AG09319 (cell line): ENCODE measurements at regions not wholly inside any gene's neighbourhood (a gene's known extent, or its start where the extent isn't known, plus 50 kb on each side); places are given as distances from the start of the nearest gene placed in this dataset.
"Not testable (repeated sequence)": the region's sequence is repeated elsewhere in the genome, so short reads cannot be mapped to it uniquely, and the experiment has no call there.

Experiments
- DNase-seq: peaks from one replicate; pipeline ENCODE4 v3.0.0-alpha.2; 2010; ENCODE audit warnings: low read depth; ENCODE audit errors: extremely low read depth
- CTCF ChIP-seq: IDR thresholded peaks from 2 replicates; pipeline ENCODE4 v1.5.1; 2011; ENCODE audit warnings: low read depth, mild to moderate bottlenecking, inconsistent platforms, low read length, moderate library complexity

- no peak for TF ChIP-seq CTCF
- DNase-seq, result no peak
Observed at GRCh38 chr7:93704217-93704616, 129.7 kb upstream of the CALCR start.

- DNase-seq, result no peak
- no peak for TF ChIP-seq CTCF
Observed at GRCh38 chr7:93697901-93698300, 123.4 kb upstream of the CALCR start.

- no peak for DNase-seq
- TF ChIP-seq CTCF, result no peak
Observed at GRCh38 chr7:93693796-93694195, 119.3 kb upstream of the CALCR start.

- TF ChIP-seq CTCF, result no peak
- DNase-seq, result no peak
Observed at GRCh38 chr7:93690021-93690420, 115.5 kb upstream of the CALCR start.

- DNase-seq, result no peak
- no peak for TF ChIP-seq CTCF
Observed at GRCh38 chr7:93678185-93678584, 103.7 kb upstream of the CALCR start.

- no peak for TF ChIP-seq CTCF
Observed at GRCh38 chr7:93663561-93664299, 89.2 kb upstream of the CALCR start.

GRCh38 chr7:93658163-93658562 is 83.6 kb upstream of the CALCR start:
- not testable (repeated sequence) for DNase-seq

More at GRCh38 chr7:93663561-93664299, 89.2 kb upstream of the CALCR start:
- no peak for DNase-seq

GRCh38 chr7:93651603-93652159 is 77.2 kb upstream of the CALCR start:
- no peak for TF ChIP-seq CTCF
- no peak for DNase-seq
